HEK293 (cell line): ENCODE measurements at regions not wholly inside any gene's neighbourhood (a gene's known extent, or its start where the extent isn't known, plus 50 kb on each side); places are given as distances from the start of the nearest gene placed in this dataset.

Experiments used
- ZNF10 ChIP-seq: fragments of 450-650 bp; formaldehyde crosslinking; IDR thresholded peaks from 2 replicates; pipeline ENCODE4 v1.5.1; 2017; ENCODE audit warnings: missing biosample characterization, missing genetic modification characterization
- ZNF302 ChIP-seq: fragments of 450-650 bp; formaldehyde crosslinking; IDR thresholded peaks from 2 replicates; pipeline ENCODE4 v1.5.1; 2016; ENCODE audit warnings: missing biosample characterization, missing genetic modification characterization, low read depth
- ZNF777 ChIP-seq: fragments of 450-650 bp; formaldehyde crosslinking; IDR thresholded peaks from 2 replicates; pipeline ENCODE4 v1.5.1; 2017; ENCODE audit warnings: missing biosample characterization, missing genetic modification characterization, borderline replicate concordance

DNA sequence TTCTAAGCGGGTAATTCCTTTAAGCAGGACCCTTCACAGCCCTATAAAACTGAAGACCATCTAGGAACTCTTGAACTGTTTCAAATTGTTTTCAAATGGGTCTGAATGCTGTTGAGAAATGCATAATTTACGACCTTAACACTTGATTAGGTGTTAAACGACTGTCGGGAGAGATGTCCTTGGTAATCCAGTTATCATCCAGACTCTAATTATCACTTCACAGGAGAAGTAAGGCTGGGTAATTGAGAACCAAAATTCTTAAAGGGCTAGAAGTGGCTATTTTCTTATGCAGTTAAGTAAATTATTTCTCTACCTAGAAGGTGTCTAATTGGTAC lies 276.7 kb upstream of the TBC1D5 start:
- TF ChIP-seq ZNF10 (no peak), ZNF777 (no peak), ZNF302 (tag by site-specific recombination) (no peak)
